SKM-1 treated with dmso at 0.1 percent for 144 hours (cell line): ENCODE measurements at regions not wholly inside any gene's neighbourhood (a gene's known extent, or its start where the extent isn't known, plus 50 kb on each side); places are given as distances from the start of the nearest gene placed in this dataset.

Source experiments
- DNase-seq: peaks from one replicate; lab custom pipeline; 2025; ENCODE audit not compliant: unreplicated experiment; lab: John Stamatoyannopoulos, UW

DNA sequence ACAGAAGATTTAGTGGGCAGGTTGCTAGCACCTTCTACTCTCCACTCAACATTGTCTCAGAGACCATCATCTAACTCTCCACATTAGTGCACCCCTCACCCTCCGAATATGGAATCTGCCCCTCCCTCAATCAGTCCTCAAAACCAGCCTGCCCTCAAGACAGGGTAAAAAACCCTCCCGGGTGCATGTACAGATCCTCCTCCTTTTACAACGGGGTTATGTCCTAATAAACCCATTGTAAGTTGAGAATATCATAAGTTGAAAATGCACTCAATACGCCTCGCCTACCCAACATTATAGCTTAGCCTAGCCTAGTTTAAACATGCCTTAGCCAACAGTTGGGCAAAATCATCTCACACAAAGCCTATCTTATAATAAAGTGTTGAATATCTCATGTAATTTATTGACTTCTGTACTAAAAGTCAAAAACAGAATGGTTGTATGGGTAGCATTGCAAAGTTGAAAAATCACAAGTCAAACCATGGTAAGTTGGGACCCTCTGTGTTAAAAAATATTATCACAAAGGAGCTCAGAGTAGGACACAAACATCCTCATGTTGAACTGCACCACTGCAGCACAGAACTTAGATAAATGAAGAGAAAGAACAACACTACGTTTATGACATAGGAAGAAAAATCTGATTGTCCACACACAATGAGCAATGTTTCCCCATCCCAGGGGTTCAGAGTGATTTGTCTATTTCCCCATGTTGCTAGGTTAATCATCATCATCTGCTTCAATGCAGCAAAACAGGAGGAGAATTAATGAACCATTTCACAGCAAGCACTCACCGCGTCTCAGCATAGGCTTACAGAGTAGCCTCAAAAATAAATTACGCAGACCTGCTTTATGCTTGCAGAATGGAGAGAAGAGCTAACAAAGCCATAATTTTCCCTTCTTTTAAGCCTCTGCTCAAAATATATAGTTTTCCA lies 184.1 kb upstream of the ARL4C start:
- DNase-seq: no peak

DNA sequence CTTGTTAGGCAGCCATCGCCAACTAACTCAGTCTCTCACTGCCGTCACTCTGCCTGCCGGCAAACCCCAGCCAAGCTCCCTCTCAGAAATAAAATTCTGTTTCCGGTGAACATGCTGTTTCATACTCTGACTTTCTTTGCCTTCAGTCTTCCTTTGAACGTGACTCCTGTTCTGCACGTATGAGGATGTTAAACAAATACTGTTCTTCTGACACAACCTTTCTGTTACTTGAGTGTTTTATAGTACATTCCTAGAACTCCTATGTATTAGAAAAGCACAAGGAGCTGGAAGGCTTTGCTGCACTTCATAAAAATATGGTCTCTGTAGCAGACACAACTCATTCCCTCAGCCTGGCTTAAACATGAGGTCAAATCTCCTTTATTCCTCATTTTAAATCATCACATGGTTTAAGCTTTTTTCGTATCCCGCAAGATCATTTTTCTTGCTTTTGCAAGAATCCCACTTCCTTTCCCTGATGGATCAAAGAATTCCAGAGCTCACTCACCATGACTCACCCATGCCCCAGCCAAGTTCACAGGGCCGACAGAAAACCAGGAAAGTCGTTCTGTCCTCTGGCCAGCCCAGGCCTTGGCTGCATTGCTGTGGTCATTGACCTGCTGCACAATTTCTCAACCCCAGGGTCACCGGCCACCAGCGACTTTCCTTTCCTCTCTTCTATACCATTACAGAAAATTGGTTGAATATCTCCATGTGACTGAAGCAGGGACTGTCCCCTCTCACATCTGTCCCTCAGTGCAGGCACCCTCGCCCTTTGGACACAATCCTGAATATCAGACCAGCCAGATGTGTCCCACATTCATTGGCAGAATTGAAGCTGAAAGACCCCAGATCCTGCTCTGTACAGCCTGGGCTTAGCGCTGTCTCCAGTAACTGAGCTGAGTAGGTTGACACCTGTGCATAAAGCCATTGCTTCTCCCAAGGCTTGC lies 183.1 kb upstream of the ARL4C start:
- DNase-seq: no peak

DNA sequence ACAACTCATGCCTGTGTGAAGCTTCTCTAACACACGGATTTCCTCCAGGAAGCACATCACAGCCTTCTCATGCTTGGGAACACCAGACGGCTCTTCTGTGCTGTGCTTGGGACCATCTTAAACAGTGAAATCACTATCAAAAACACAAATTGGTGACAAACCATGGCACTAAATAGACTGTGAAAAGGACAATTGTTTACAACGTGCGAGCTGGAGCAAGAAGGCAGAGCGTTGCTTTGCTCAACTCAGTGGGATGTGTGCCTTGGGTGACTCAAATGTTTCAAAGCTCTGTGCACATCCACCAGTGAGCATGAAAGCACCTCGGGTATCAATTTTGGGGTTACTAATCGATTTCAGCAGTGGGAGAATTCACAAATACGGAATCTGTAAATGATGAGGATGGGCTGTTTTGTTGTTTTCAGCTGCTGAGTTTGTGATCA lies 182.4 kb upstream of the ARL4C start:
- no peak for DNase-seq

DNA sequence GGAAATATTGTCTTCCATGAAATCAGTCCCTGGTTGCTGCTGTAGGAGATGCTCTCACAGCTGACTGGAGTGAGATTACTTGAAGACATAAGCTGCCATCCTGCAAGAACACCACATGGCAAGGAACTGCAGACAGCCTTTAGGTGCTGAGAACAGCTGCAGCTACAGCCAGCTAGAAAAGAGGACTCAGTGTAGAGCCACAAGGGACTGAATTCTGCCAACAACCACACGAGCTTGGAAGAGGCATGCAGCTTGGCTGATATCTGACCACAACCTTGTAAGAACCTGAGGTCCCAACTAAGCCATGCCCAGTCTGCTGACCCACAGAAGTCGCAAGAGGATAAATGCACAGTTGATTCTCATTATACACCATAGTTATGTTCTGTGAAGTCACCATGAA lies 181.8 kb upstream of the ARL4C start:
- no peak for DNase-seq

DNA sequence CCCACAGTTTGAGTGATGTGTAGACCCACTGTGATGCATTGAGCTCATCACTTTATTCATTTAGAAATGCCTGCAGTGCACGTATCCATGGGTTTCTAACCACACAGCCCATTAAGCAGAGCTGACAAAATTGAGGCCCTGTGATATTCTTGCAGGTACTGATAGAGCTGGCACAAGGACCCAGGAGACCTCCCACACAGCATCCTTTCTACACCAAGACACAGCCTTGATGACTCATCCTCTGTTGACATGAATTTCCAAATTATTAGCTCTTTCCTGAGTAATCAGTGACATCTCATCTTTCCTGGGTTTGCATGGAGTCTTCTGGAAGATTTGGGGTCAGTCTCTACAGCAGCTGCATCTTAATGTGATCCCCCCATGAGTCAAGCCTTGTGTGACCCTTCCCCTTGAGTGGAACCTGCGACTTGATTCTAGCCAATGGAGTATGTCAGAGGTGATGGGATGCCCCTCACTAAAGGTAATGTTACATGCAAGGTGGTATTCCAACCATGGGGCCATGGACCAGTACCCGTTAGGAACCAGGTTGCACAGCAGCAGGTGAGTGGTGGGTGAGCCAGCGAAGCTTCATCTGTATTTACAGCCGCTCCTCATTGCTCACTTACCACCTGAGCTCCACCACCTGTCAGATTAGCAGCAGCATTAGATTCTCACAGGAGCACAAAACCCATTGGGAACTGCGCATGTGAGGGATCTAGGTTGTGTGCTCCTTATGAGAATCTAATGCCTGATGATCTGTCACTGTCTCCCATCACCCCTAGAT lies 181.1 kb upstream of the ARL4C start:
- DNase-seq: no peak

GRCh38 chr2:234676783-234677450 lies 180.0 kb upstream of the ARL4C start:
- DNase-seq: no peak

GRCh38 chr2:234676109-234676782 lies 179.4 kb upstream of the ARL4C start:
- no peak for DNase-seq

GRCh38 chr2:234674781-234675201 lies 177.9 kb upstream of the ARL4C start:
- DNase-seq: no peak

DNA sequence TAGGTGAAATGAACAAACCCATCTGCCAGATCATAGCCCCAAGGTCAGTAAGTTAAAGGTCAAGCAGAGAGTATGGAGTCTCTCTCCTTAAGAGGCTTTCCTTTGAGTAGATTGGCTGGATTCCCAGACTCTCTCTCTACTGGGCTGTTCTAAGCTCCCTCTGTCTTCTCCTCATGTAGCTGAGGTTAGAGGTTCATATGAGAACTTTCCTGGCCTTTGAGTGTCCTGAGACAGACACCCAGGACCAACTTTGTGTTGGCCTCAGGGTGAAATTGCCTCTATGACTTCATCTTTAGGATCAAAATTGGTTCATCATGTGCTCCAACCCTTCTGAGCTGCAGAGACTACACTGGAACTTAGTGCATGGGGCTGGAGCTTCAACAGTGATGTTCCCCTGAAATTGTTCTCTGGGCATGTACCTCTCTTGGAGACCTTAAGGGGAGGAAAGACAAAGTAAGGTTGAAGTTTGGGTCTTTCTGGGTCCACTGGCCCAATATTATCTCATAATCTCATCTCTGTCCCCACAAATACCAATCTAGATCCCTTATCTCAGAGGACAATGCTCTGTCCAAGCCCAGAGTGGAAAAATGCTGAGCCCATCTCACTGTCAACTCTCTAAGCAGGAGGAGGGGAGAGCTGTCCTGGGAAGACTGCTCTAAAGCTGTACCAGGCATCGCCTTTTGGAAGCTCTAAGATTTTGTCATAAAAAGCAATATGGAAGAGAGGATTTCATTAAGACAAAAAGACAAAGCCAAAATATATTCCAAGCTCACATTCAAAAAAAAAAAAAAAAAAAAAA lies 177.3 kb upstream of the ARL4C start:
- no peak for DNase-seq

GRCh38 chr2:234673501-234673900 lies 176.6 kb upstream of the ARL4C start:
- DNase-seq: no peak

DNA sequence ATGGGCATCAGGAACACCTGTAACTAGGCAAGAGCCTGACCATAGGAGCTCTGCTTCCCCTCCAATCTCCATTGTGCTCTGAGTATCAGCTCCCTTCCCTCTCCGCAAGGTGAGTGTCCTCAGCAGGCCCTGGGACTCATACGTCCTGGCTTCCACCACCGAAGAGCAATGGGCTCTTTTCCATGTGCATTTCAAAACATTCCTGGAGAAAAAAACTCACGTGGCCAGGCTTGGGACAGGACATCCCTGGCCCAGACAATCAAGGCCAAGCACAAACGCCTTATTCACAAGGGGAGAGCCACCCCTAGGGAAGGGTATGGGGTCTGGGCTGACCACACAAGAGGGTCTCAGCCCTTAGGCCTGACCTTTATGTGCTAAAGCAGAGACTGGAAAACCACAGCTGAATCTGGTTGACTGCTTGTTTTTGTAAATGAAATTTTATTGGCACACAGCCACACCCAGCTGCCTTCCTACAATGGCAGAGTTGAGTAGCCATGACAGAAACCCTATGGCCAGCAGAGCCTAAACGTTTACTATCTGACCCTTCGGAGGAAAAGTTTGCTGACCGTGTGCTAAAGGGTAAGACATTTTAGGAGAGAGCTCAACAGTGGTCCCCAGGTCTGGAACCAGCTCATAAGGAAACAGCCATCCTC lies 175.7 kb upstream of the ARL4C start:
- DNase-seq: no peak

GRCh38 chr2:234671716-234672115 lies 174.8 kb upstream of the ARL4C start:
- DNase-seq: no peak

DNA sequence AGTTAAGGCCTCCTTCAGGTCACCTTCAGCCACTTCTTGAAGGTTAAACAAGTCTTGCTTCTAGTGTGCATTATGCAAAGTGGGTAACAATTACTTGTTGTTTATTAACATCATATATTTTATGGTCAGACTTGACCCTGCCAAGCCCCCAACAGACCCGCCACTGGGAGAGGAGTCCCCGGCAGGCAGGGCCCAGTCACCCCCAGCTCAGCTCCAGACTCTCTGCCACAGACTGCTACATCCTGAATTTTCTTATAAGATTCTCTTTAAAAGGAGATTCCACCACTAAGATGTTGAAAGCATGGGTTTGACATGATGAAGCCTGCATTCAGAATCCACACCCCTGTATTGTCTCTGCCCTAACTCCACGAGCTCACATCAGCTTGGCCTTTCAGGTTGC lies 174.3 kb upstream of the ARL4C start:
- DNase-seq: no peak

GRCh38 chr2:234670806-234671205 lies 173.9 kb upstream of the ARL4C start:
- DNase-seq: no peak

DNA sequence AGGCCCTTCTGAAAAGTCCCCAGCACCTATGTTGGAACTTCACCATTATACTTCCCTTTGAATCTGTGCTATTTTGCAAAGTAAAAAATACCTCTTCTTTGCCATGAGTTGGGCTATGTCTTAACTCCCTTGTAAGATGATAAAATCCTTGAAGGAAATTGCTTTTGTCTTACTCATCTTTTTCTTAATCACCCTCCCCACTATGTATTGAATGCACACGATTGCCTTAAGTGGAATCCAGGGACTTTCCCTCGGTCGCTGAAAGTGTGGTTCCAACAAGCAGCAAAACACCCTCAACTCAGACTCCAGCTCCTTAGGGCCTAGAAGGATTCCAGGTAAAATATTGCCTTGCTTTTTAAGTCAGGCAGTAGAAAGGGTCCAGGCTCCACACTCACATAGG lies 173.2 kb upstream of the ARL4C start:
- no peak for DNase-seq

DNA sequence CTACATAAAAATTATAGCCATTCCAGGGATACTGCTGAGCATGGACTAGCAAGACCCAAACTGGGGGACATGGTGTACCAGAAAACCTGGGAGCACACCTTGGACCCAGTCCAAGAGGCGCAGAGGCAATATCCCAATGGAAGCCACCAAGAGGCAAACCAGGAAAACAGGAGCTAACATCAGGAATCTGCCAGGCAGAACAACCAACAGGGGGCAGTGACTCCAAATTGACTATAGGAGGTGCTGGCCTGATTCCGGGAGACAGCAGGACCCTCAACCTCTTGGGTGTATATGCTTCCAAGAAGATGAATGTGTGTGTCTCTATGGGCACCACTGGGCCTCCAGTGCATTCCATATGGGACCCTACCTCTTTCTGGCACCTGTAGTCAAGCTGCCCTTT lies 172.7 kb upstream of the ARL4C start:
- no peak for DNase-seq

- DNase-seq: no peak
Measured at GRCh38 chr2:234669001-234669400, 172.1 kb upstream of the ARL4C start.

GRCh38 chr2:234666911-234667310 lies 170.0 kb upstream of the ARL4C start:
- no peak for DNase-seq

GRCh38 chr2:234665304-234665703 lies 168.4 kb upstream of the ARL4C start:
- DNase-seq: no peak
